GM12872 (cell line): ENCODE measurements at regions not wholly inside any gene's neighbourhood (a gene's known extent, or its start where the extent isn't known, plus 50 kb on each side); places are given as distances from the start of the nearest gene placed in this dataset.

Experiments used
- CTCF ChIP-seq: IDR thresholded peaks from 3 replicates; pipeline ENCODE4 v1.5.1; 2011; ENCODE audit warnings: low read depth, mild to moderate bottlenecking, low read length, moderate library complexity; ENCODE audit not compliant: insufficient read depth

GRCh38 chr5:27708534-27708933, 670.1 kb upstream of the CDH9 start:
- no peak for TF ChIP-seq CTCF

- TF ChIP-seq CTCF = no peak
Observed at GRCh38 chr5:27706832-27707231, 668.4 kb upstream of the CDH9 start.

GRCh38 chr5:27705661-27706060, 667.3 kb upstream of the CDH9 start:
- no peak for TF ChIP-seq CTCF

- TF ChIP-seq CTCF = no peak
Observed at GRCh38 chr5:27701931-27702903, 663.8 kb upstream of the CDH9 start.

GRCh38 chr5:27700526-27700925, 662.1 kb upstream of the CDH9 start:
- no peak for TF ChIP-seq CTCF

GRCh38 chr5:27682600-27682999, 644.2 kb upstream of the CDH9 start:
- no peak for TF ChIP-seq CTCF

GRCh38 chr5:27652505-27652904, 614.1 kb upstream of the CDH9 start:
- no peak for TF ChIP-seq CTCF
